ENCODE measurements at regions not wholly inside any gene's neighbourhood (a gene's known extent, or its start where the extent isn't known, plus 50 kb on each side); places are given as distances from the start of the nearest gene placed in this dataset.

DNA sequence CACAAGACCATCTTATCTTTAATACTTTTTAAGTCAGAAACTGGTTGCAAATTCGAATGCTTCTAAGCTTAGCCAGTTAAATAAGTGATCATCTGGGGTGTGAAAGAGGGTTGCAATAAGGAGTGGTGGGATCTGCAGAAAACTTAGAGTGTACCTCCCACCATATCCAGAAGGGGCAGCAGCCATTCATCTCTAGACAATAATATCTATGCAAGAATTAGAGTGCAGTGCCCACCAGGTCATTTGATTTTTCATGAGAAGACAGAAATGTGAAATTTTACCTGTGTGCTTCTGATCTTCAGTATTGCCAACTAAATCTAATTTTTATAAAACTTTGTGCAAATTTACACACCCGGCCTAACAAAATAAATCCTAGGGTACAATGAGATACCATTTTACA lies 127.2 kb upstream of the SP4 start:
- Histone ChIP-seq H3K27me3 (no peaks in the 10 kb centered on the region), H3K4me3 (no peak overlapping the region), H3K27ac (no peak overlapping the region), H2AFZ (no peak overlapping the region), H3K36me3 (replicated peaks; ENCODE audit: insufficient read depth, low read depth) (no peaks in the 10 kb centered on the region), H3K4me2 (no peak overlapping the region), H3K79me2 (no peaks in the 10 kb centered on the region), H3K9me2 (replicated peaks; ENCODE audit: insufficient read depth) (no peaks in the 10 kb centered on the region), H4K20me1 (ENCODE audit: insufficient read depth, poor library complexity, severe bottlenecking) (no peaks in the 10 kb centered on the region), H3K9me3 (ENCODE audit: low read depth) (no peaks in the 10 kb centered on the region), H3K4me1 (ENCODE audit: insufficient read depth) (no peaks in the 10 kb centered on the region)
- DNase-seq (ENCODE audit: low spot score): no peak
- WGBS (ENCODE audit: low lambda C conversion rate, missing lambda C conversion rate): 78% methylated on average over 2 of the region's 2 CpGs
- TF ChIP-seq EZH2phosphoT487 (IDR thresholded peaks at IDR 0.05; ENCODE audit: low read depth, severe bottlenecking, unreplicated experiment) (no peak), CTCF (IDR thresholded peaks at IDR 0.05; ENCODE audit: poor library complexity) (peak; percentile 10)

- no peak overlapping the region for H3K4me2 ChIP-seq
- no peak for TF ChIP-seq EZH2 (IDR thresholded peaks at IDR 0.05; ENCODE audit: borderline replicate concordance)
- no peak for TF ChIP-seq CTCF (IDR thresholded peaks at IDR 0.05; ENCODE audit: poor library complexity)
- no peak for TF ChIP-seq EZH2phosphoT487 (IDR thresholded peaks at IDR 0.05; ENCODE audit: low read depth, severe bottlenecking, unreplicated experiment)
- H3K9me2 ChIP-seq (replicated peaks; ENCODE audit: insufficient read depth): no peaks in the 10 kb centered on the region
- no peaks in the 10 kb centered on the region for H3K79me2 ChIP-seq
- H3K9me3 ChIP-seq (ENCODE audit: low read depth): no peaks in the 10 kb centered on the region
- H3K4me1 ChIP-seq (ENCODE audit: insufficient read depth): no peaks in the 10 kb centered on the region
- H2AFZ ChIP-seq: no peak overlapping the region
- WGBS (ENCODE audit: low lambda C conversion rate, missing lambda C conversion rate): 84% methylated on average over 4 of the region's 4 CpGs
- H3K27ac ChIP-seq: no peak overlapping the region
- no peak for DNase-seq (ENCODE audit: low spot score)
- no peaks in the 10 kb centered on the region for H3K27me3 ChIP-seq
- no peak overlapping the region for H3K4me3 ChIP-seq
- H4K20me1 ChIP-seq (ENCODE audit: insufficient read depth, poor library complexity, severe bottlenecking): no peaks in the 10 kb centered on the region
- no peaks in the 10 kb centered on the region for H3K36me3 ChIP-seq (replicated peaks; ENCODE audit: insufficient read depth, low read depth)
Observed at GRCh38 chr7:21304808-21305375, 123.0 kb upstream of the SP4 start.

DNA sequence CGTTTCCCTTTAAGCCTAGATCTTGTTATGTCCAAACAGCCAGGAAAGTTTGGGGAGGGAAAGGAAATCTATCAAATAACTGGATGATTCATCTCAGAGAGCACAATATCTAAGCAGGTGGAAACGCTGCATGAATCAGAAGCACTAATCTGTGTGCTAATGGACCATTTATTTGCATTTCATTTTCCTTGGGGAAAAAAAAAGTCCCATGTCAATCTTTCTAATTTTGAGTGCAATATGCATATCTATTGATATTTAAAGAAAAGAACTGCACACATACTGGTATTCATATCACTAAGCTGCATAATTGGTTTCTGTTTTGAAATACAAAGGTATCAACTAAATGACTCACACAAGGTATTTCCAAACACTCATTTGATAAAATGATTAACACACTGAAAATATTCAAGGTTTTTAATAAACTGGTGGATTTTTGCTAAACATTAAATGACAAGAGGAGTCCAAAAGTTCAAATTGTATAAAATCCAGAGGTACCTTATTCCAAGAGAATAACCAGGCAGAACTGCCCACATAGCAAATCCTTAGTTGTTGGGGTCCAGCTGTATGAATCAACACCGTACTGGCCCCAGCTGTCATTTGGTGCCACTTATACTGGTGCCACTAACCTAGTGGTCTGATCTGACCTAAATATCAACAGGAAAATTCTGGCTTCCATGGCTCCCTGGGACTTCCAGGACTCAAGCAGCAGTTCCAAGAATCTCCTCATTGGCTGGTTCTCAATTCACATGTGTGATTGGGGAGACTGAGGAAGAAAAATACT lies 122.2 kb upstream of the SP4 start:
- H2AFZ ChIP-seq: no peak overlapping the region
- no peak for TF ChIP-seq EZH2phosphoT487 (IDR thresholded peaks at IDR 0.05; ENCODE audit: low read depth, severe bottlenecking, unreplicated experiment)
- TF ChIP-seq CTCF (IDR thresholded peaks at IDR 0.05; ENCODE audit: poor library complexity): no peak
- no peak for TF ChIP-seq EZH2 (IDR thresholded peaks at IDR 0.05; ENCODE audit: borderline replicate concordance)
- no peaks in the 10 kb centered on the region for H3K9me3 ChIP-seq (ENCODE audit: low read depth)
- no peak overlapping the region for H3K4me2 ChIP-seq
- H3K27ac ChIP-seq: no peak overlapping the region
- DNase-seq (ENCODE audit: low spot score): no peak
- H3K4me1 ChIP-seq (ENCODE audit: insufficient read depth): no peaks in the 10 kb centered on the region
- no peak overlapping the region for H3K4me3 ChIP-seq
- H4K20me1 ChIP-seq (ENCODE audit: insufficient read depth, poor library complexity, severe bottlenecking): no peaks in the 10 kb centered on the region
- no peaks in the 10 kb centered on the region for H3K27me3 ChIP-seq
- H3K36me3 ChIP-seq (replicated peaks; ENCODE audit: insufficient read depth, low read depth): no peaks in the 10 kb centered on the region
- WGBS (ENCODE audit: low lambda C conversion rate, missing lambda C conversion rate): 74% methylated on average over 3 of the region's 3 CpGs
- H3K79me2 ChIP-seq: no peaks in the 10 kb centered on the region
- no peaks in the 10 kb centered on the region for H3K9me2 ChIP-seq (replicated peaks; ENCODE audit: insufficient read depth)
